Right atrium auricular region (tissue), 2 donors: ENCODE measurements at regions not wholly inside any gene's neighbourhood (a gene's known extent, or its start where the extent isn't known, plus 50 kb on each side); places are given as distances from the start of the nearest gene placed in this dataset.

ENCODE experiments used
- DNase-seq: peaks from one replicate; pipeline ENCODE4 v3.0.0-alpha.2; 2019; ENCODE audit warnings: low spot score
- H3K27ac ChIP-seq, 2 donors: fragments of 200-600 bp; sonication (generic); 1 replicate in 1 of 2; 2 replicates in 1 of 2; pipeline ENCODE4 v1.5.1; 2016 to 2019
- H3K27me3 ChIP-seq, 2 donors: fragments of 200-600 bp; sonication (generic); one replicate each; pipeline versions ENCODE4 v1.5.1 to v1.6.0; 2017 to 2019
- H3K36me3 ChIP-seq: fragments of 200-600 bp; sonication (generic); one replicate; pipeline ENCODE4 v1.5.1; 2016
- H3K4me1 ChIP-seq, 2 donors: fragments of 200-600 bp; sonication (generic); one replicate each; pipeline versions ENCODE4 v1.5.1 to v1.6.0; 2017 to 2019
- H3K4me3 ChIP-seq, 2 donors: fragments of 200-600 bp; sonication (generic); 1 replicate in 1 of 2; 2 replicates in 1 of 2; pipeline ENCODE4 v1.5.1; 2017 to 2019; ENCODE audit warnings: mild to moderate bottlenecking in 1 of 2, moderate library complexity in 1 of 2
- H3K9me3 ChIP-seq, 2 donors: fragments of 200-600 bp; sonication (generic); one replicate each; pipeline ENCODE4 v1.5.1; 2019
- CTCF ChIP-seq, 2 donors: fragments of 200-600 bp; sonication (generic); IDR thresholded peaks; one replicate each; pipeline ENCODE4 v1.5.1; 2019; ENCODE audit warnings: antibody characterized with exemption in 2 of 2

GRCh38 chr13:86368924-86369323 is 569.7 kb upstream of the SLITRK6 start:
- Histone ChIP-seq H3K27me3 (no peaks in the 10 kb centered on the region), H3K9me3 (no peaks in the 10 kb centered on the region), H3K4me3 (no peak overlapping the region), H3K4me1 (no peaks in the 10 kb centered on the region), H3K27ac (no peak overlapping the region), H3K36me3 (no peaks in the 10 kb centered on the region)
- TF ChIP-seq CTCF (IDR thresholded peaks at IDR 0.05): no peak
- DNase-seq: no peak

- no peak for DNase-seq
- Histone ChIP-seq H3K36me3 (no peaks in the 10 kb centered on the region), H3K4me3 (no peak overlapping the region), H3K27me3 (no peaks in the 10 kb centered on the region), H3K9me3 (no peaks in the 10 kb centered on the region), H3K27ac (no peak overlapping the region), H3K4me1 (no peaks in the 10 kb centered on the region)
- TF ChIP-seq CTCF (IDR thresholded peaks at IDR 0.05): no peak
Observed at GRCh38 chr13:86377451-86377850, 578.2 kb upstream of the SLITRK6 start.

- H3K36me3 ChIP-seq: no peaks in the 10 kb centered on the region
- no peaks in the 10 kb centered on the region for H3K4me1 ChIP-seq
- TF ChIP-seq CTCF (IDR thresholded peaks at IDR 0.05): no peak
- H3K27ac ChIP-seq: no peak overlapping the region
- H3K27me3 ChIP-seq: no peaks in the 10 kb centered on the region
- DNase-seq: no peak
- H3K4me3 ChIP-seq: no peak overlapping the region
- no peaks in the 10 kb centered on the region for H3K9me3 ChIP-seq
Observed at GRCh38 chr13:86378628-86379027, 579.4 kb upstream of the SLITRK6 start.

- no peak for TF ChIP-seq CTCF (IDR thresholded peaks at IDR 0.05)
Observed at GRCh38 chr13:86383151-86383550, 583.9 kb upstream of the SLITRK6 start.

GRCh38 chr13:86383561-86383960 is 584.3 kb upstream of the SLITRK6 start:
- TF ChIP-seq CTCF (IDR thresholded peaks at IDR 0.05): no peak
- DNase-seq: no peak
- Histone ChIP-seq H3K27ac (no peak overlapping the region), H3K4me1 (no peaks in the 10 kb centered on the region), H3K36me3 (no peaks in the 10 kb centered on the region), H3K9me3 (no peaks in the 10 kb centered on the region), H3K4me3 (no peak overlapping the region), H3K27me3 (no peaks in the 10 kb centered on the region)

More at GRCh38 chr13:86383151-86383550, 583.9 kb upstream of the SLITRK6 start:
- DNase-seq: no peak
- no peak overlapping the region for H3K27ac ChIP-seq
- H3K9me3 ChIP-seq: no peaks in the 10 kb centered on the region
- no peaks in the 10 kb centered on the region for H3K36me3 ChIP-seq
- H3K4me1 ChIP-seq: no peaks in the 10 kb centered on the region
- H3K4me3 ChIP-seq: no peak overlapping the region
- no peaks in the 10 kb centered on the region for H3K27me3 ChIP-seq

GRCh38 chr13:86397635-86398034 is 598.4 kb upstream of the SLITRK6 start:
- no peaks in the 10 kb centered on the region for H3K4me1 ChIP-seq
- DNase-seq: no peak
- H3K4me3 ChIP-seq: no peak overlapping the region
- H3K27me3 ChIP-seq: no peaks in the 10 kb centered on the region
- H3K36me3 ChIP-seq: no peaks in the 10 kb centered on the region
- no peaks in the 10 kb centered on the region for H3K9me3 ChIP-seq
- no peak overlapping the region for H3K27ac ChIP-seq
- no peak for TF ChIP-seq CTCF (IDR thresholded peaks at IDR 0.05)
